ENCODE measurements at regions not wholly inside any gene's neighbourhood (a gene's known extent, or its start where the extent isn't known, plus 50 kb on each side); places are given as distances from the start of the nearest gene placed in this dataset.

DNA sequence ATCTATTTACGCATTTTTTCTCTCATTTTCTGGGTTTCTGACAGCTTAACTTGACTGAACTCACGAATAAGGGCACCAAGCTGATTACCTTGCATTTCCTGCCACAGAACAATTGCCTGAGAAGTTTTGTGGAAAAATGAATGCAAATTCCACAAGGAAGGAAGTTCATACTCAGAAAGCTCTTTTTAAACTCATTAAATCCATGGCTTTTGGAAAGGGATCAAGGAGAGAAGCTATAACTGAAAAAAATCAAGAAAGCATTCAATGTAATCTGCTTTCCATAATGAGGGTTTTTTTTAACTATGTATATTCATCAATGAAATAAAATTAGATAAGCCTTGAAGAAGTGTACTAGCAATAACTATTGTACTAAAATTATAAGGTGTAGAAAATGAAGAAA lies 252.5 kb downstream of the GPM6A start:
- DNase-seq: no peak

DNA sequence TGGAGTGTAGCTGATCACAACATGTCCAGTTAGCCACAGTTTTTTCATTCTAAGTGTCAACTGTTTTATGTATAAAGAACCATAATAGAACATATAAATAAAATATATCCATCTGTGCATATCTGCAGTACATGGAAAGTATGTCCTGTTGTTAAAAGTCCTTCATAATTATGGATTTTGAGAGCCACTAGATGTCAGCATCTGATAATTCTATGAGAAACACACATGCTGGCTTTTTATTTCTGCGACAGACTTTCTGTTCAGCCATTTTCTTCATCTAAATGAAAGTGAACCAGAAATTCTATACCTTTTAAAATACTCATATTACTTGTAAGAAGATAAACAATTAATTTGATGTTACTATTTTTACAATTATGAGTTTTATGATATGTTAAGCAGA lies 251.5 kb downstream of the GPM6A start:
- peak; percentile 6 for DNase-seq

DNA sequence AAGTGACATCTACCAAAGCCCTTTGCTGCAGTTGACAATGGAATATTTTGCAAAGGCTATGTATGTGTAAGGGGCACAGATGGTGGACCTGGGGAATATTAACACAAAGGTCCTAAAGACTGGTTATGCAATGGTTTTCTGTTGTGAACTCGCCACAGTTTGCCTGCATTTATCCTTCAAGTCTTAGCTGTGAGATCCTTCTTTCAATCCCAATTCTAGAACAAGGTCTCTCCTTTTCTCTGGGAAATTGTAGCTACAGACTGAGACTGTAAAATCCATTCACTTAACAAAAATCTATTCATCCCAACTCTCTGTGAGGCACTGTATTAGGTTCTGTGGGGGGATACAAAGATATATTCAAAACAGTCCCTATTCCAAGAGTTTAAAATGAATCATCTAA lies 250.4 kb downstream of the GPM6A start:
- no peak for DNase-seq

DNA sequence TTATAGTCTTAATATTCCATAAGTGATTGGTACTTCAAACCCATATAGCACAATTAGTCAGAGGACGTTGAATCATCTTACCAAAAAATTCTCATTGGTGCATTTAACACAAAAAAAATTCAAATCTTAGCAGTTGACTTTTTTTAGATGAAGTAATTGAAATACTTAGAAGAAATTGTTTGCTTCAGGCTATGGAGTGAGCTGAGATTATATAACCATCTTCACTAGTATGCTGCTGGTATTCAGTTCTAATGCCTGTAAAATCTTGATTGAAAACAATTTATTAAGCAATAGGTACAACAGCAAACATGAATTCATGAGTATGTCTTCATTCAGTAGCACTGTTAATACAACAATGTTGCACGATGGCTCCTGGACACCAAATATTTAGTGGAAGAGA lies 250.0 kb downstream of the GPM6A start:
- DNase-seq: no peak

DNA sequence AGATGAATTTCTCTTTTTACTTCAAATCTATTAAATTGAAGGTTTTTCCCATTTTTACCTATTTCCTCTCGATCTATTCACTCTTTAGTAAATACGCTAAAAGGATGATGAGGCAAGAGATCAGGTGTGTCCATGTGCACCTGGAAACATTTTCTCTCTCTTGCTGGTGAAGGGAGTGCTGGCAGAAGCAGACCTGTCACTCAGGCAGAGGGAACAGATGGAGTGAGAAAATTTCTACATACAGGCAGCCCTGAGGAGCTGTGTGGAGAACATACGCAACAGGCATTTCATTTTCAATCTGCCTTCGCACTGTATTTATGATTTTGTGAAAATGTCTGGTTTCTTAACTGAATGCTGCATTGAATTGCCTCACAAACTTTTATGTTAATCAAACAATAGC lies 249.5 kb downstream of the GPM6A start:
- no peak for DNase-seq

Measured in NCI-H1048 (cell line).